ENCODE measurements at regions not wholly inside any gene's neighbourhood (a gene's known extent, or its start where the extent isn't known, plus 50 kb on each side); places are given as distances from the start of the nearest gene placed in this dataset.
"Not testable (repeated sequence)": the region's sequence is repeated elsewhere in the genome, so short reads cannot be mapped to it uniquely, and the experiment has no call there.

DNA sequence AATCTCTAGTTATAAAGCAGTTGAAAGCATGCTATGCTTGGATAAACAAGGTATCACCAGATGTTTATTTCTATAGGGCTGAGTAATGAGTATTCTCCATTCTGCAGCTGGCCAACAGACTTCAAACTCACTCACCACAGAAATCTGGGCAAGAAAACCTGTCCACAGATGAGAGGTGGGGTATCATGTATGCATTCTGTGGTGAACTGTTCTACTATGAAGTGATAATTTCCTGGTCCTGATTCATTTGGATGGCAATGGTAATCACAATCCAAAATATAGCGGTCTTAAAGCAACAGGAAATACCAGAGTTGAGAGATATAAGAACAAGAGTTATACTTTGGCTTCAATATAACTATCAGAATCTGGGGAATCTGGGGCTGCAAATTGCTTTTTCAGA lies 65.9 kb upstream of the EFNA5 start:
- ATAC-seq = no peak
- 71 to 75% methylated on average over 1 of the region's 1 CpG for WGBS, 2 donors (ENCODE audit: low coverage in 1 of 2)
- Histone ChIP-seq H3K9me3 (peaks cover 0 to 6% (median 0%) of the 10 kb centered on the region in 3 donors), H3K27ac (no peak overlapping the region), H3K36me3 (no peaks in the 10 kb centered on the region), H3K4me3 (no peak overlapping the region), H3K4me1 (no peaks in the 10 kb centered on the region), H3K27me3 (no peaks in the 10 kb centered on the region)
- TF ChIP-seq, protein P1, sequence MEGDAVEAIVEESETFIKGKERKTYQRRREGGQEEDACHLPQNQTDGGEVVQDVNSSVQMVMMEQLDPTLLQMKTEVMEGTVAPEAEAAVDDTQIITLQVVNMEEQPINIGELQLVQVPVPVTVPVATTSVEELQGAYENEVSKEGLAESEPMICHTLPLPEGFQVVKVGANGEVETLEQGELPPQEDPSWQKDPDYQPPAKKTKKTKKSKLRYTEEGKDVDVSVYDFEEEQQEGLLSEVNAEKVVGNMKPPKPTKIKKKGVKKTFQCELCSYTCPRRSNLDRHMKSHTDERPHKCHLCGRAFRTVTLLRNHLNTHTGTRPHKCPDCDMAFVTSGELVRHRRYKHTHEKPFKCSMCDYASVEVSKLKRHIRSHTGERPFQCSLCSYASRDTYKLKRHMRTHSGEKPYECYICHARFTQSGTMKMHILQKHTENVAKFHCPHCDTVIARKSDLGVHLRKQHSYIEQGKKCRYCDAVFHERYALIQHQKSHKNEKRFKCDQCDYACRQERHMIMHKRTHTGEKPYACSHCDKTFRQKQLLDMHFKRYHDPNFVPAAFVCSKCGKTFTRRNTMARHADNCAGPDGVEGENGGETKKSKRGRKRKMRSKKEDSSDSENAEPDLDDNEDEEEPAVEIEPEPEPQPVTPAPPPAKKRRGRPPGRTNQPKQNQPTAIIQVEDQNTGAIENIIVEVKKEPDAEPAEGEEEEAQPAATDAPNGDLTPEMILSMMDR (IDR thresholded peaks at IDR 0.05) = no peak
- no peak for TF ChIP-seq POLR2AphosphoS5 (IDR thresholded peaks at IDR 0.05)
- no peak for TF ChIP-seq EP300 (IDR thresholded peaks at IDR 0.05)
- TF ChIP-seq POLR2A (IDR thresholded peaks at IDR 0.05) = no peak

DNA sequence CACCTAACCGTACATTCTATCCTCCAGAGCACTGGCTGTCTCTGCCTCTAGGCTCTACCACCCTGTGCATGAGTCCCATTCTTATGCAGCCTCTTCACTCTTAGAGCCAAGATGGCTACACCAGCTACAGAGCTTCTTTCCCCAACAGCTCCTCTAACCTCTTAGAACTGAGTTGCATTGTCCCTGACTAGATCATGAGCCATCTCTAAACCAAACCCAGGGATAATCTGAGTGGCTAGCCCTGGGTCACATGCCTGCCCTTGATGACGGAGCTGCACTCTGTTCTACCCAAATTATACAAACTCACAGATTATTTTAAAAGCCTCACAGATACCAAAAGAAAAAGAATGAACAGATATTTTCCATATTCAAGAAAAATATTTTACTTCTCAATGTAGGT lies 65.4 kb upstream of the EFNA5 start:
- WGBS, 2 donors (ENCODE audit: low coverage in 1 of 2) = 70 to 93% methylated on average over 2 of the region's 2 CpGs
- not testable (repeated sequence) for ATAC-seq, H3K4me1 ChIP-seq, H3K27ac ChIP-seq, H3K27me3 ChIP-seq, H3K36me3 ChIP-seq, H3K9me3 ChIP-seq, H3K4me3 ChIP-seq

DNA sequence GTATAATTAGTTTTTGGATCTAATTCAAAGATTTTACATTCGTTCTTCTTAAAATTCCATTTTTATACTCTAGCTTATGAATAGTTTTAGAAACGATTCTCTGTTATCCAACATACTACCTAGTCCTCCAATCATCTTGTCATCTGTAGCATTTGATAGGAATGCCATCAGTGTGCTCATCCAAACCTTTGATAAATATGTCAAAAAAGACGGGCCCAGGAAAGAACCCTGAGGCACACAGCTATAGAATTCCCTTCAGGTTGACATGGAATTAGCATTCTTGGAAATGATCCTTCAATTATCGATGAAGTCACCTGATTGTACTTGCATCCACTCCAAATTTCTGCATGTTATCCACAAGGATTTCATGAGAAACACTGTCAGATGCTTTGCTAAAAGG lies 64.8 kb upstream of the EFNA5 start:
- Histone ChIP-seq H3K36me3 (no peaks in the 10 kb centered on the region), H3K4me3 (no peak overlapping the region), H3K9me3 (no peaks in the 10 kb centered on the region), H3K27ac (no peak overlapping the region), H3K4me1 (no peaks in the 10 kb centered on the region), H3K27me3 (no peaks in the 10 kb centered on the region)
- TF ChIP-seq POLR2A (IDR thresholded peaks at IDR 0.05) (no peak), EP300 (IDR thresholded peaks at IDR 0.05) (no peak), POLR2AphosphoS5 (IDR thresholded peaks at IDR 0.05) (no peak)
- TF ChIP-seq, protein P1 (IDR thresholded peaks at IDR 0.05) = no peak
- 73 to 79% methylated on average over 4 of the region's 4 CpGs for WGBS, 2 donors (ENCODE audit: low coverage in 1 of 2)
- ATAC-seq = no peak

DNA sequence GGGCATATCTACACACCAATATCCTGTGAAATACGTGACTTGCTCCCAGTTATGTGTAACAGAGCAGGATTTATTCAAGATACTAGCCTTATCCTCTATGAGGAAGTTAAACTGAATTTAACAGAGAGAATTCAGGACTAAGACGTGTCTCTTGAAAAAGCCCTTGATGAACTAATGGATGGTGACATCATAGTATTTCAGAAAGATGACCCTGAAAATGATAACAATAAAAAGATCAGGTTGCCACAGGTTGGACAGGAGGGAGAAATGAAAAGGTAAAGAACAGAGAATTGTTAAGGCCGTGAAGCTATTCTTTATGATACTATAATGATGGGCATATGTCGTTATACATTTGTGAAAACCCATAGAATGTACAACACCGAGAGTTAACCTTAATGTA lies 56.2 kb upstream of the EFNA5 start:
- H3K27me3 ChIP-seq = no peaks in the 10 kb centered on the region
- no peaks in the 10 kb centered on the region for H3K4me1 ChIP-seq
- H3K9me3 ChIP-seq = peaks cover 0 to 16% (median 0%) of the 10 kb centered on the region in 3 donors
- no peaks in the 10 kb centered on the region for H3K36me3 ChIP-seq
- H3K4me3 ChIP-seq = no peak overlapping the region
- ATAC-seq = no peak
- H3K27ac ChIP-seq = no peak overlapping the region
- WGBS, 2 donors (ENCODE audit: low coverage in 1 of 2) = 84 to 95% methylated on average over 4 to 5 of the region's 5 CpGs
- TF ChIP-seq POLR2AphosphoS5 (IDR thresholded peaks at IDR 0.05) = no peak
- TF ChIP-seq POLR2A (IDR thresholded peaks at IDR 0.05) = no peak
- TF ChIP-seq, protein P1 (IDR thresholded peaks at IDR 0.05) = no peak
- no peak for TF ChIP-seq EP300 (IDR thresholded peaks at IDR 0.05)

DNA sequence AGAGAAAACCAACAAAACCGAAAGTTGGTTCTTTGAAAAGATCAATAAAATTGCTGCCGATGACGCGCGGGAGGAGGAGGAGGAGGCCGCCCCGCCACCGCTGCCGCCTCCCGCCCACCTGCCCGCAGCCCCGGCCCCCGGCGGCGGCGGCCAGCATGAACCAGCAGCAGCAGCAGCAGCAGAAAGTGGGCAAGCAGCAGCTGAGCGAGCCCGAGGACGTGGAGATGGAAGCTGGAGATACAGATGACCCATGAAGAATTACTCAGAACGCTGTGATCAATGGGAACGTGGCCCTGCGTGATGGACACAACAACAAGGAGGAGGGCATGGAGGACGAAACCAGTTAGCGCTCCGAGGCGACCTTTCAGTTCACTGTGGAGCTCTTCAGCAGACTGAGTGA lies 53.9 kb upstream of the EFNA5 start:
- Histone ChIP-seq H3K36me3 (no peaks in the 10 kb centered on the region), H3K9me3 (peaks cover 0 to 38% (median 0%) of the 10 kb centered on the region in 3 donors), H3K4me1 (no peaks in the 10 kb centered on the region), H3K27ac (no peak overlapping the region), H3K4me3 (no peak overlapping the region), H3K27me3 (no peaks in the 10 kb centered on the region)
- TF ChIP-seq EP300 (IDR thresholded peaks at IDR 0.05) (no peak), POLR2A (IDR thresholded peaks at IDR 0.05) (no peak), POLR2AphosphoS5 (IDR thresholded peaks at IDR 0.05) (no peak)
- TF ChIP-seq, protein P1 (IDR thresholded peaks at IDR 0.05) = no peak
- ATAC-seq = no peak
- 78% methylated on average over 15 of the region's 26 CpGs; no CpG with 5 or more reads in 1 of the 2 donors for WGBS, 2 donors (ENCODE audit: low coverage in 1 of 2)

DNA sequence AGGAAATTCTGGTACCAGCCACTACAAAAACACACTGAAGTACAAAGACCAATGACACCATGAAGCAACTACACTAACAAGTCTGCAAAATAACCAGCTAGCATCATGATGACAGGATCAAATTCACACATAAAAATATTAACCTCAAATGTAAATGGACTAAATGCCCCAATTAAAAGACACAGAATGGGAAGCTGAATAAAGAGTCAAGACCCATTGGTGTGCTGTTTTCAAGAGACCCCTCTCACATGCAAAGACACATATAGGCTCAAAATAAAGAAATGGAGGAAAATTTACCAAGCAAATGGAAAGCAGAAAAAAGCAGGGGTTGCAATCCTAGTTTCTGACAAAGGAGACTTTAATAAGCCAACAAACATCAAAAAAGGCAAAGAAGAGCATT lies 50.5 kb upstream of the EFNA5 start:
- H3K36me3 ChIP-seq, H3K4me3 ChIP-seq, H3K4me1 ChIP-seq, H3K27ac ChIP-seq, H3K27me3 ChIP-seq, ATAC-seq: not testable (repeated sequence)
- H3K9me3 ChIP-seq = peaks cover 0 to 66% (median 0%) of the 10 kb centered on the region in 3 donors

Small RNA genes lying in the stretch of these regions (small RNA-seq; reads per million reads assigned to genes)
- 0 reads per million in 4 donors for gene RN7SL782P
